Thyroid gland (tissue), 4 donors: ENCODE measurements at regions not wholly inside any gene's neighbourhood (a gene's known extent, or its start where the extent isn't known, plus 50 kb on each side); places are given as distances from the start of the nearest gene placed in this dataset.

Experiments used
- CTCF ChIP-seq, 6 experiments: fragments of 200-600 bp in 3 of 6; fragments of 450-650 bp in 3 of 6; sonication (generic) in 3 of 6; IDR thresholded peaks; one replicate each; pipeline ENCODE4 v1.5.1; 2016 to 2019; ENCODE audit warnings: antibody characterized with exemption in 6 of 6, mild to moderate bottlenecking in 2 of 6, inconsistent platforms in 1 of 6, moderate library complexity in 1 of 6
- POLR2A ChIP-seq, 2 donors: fragments of 450-650 bp; IDR thresholded peaks; one replicate each; pipeline ENCODE4 v1.6.1; 2017; ENCODE audit warnings: antibody characterized with exemption in 2 of 2, mild to moderate bottlenecking in 2 of 2, moderate library complexity in 1 of 2

DNA sequence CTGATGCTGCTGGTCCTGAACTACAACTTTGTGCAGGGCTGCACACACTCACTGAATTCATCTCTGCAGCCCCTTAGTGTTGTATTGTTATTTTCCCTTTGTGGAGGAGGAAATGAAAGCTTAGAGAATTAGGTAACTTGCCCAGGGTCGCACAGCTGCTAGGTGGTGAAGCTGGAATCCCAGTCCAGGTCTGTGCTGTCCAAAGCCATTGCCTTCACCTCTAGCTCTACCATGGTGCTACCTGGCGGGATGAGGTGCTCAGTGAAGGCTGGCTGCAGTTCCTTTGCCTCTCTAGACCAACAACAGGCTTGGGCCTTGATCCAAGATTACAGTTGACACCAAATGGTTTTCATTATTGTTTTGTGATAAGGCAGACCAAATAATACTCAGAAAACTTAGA is 177.8 kb upstream of the PITX1 start:
- TF ChIP-seq CTCF (IDR thresholded peaks at IDR 0.05) (no peak), POLR2A (IDR thresholded peaks at IDR 0.05) (no peak)
